GM19372 (cell line): ENCODE measurements at regions not wholly inside any gene's neighbourhood (a gene's known extent, or its start where the extent isn't known, plus 50 kb on each side); places are given as distances from the start of the nearest gene placed in this dataset.

Experiments used
- ATAC-seq: cut with Tn5 transposase; IDR thresholded peaks from one replicate; pipeline ENCODE4 v1.9.1; 2021; ENCODE audit warnings: mild to moderate bottlenecking, low read depth, moderate library complexity; ENCODE audit not compliant: unreplicated experiment

DNA sequence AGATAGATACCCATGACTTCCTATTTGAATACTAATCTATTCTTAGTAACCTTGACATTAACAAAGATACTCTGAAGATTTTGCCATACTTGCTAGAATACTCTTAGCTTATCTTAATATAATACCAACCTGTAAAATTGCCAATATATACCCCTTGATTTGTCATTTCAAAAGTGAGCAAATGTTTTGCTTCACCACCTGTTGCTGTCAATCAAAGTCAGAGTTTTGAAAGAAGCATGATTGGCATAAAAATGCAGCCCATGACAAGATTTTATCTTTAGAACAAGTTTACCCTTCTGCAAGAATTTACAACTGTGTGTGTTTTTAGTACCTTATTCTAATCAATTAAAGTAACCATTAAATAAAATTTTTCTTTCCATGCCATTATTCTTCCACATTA, 236.2 kb downstream of the TBX18 start:
- ATAC-seq = no peak

DNA sequence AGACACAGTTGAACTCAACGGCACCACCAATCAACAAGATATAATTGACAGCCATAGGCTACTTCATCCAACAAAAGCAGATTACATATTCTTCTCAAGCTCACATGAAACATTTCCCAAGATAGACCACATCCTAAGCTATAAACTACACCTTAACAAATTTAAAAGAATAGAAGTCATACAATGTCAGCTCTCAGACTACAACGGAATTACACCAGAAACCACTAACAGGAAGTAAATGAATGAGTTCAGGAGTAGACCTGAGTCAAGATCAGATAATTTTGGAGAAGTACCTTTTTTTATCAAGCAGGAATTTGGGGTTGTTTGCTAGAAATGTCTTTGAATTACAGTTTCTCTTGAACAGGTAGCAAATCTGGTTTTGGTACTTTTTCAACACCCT, 237.8 kb downstream of the TBX18 start:
- ATAC-seq = no peak

- no peak for ATAC-seq
Measured at GRCh38 chr6:84525907-84526306, 238.5 kb downstream of the TBX18 start.

GRCh38 chr6:84524636-84525035, 239.8 kb downstream of the TBX18 start:
- ATAC-seq = no peak

GRCh38 chr6:84522135-84522549, 242.3 kb downstream of the TBX18 start:
- no peak for ATAC-seq

- ATAC-seq = no peak
Measured at GRCh38 chr6:84521511-84521910, 242.9 kb downstream of the TBX18 start.

GRCh38 chr6:84517741-84518530, 246.5 kb downstream of the TBX18 start:
- no peak for ATAC-seq

- ATAC-seq = no peak
Measured at GRCh38 chr6:84516154-84516553, 248.2 kb downstream of the TBX18 start.

- no peak for ATAC-seq
Measured at GRCh38 chr6:84515067-84515466, 249.3 kb downstream of the TBX18 start.

- no peak for ATAC-seq
Measured at GRCh38 chr6:84514089-84514971, 250.1 kb downstream of the TBX18 start.

- no peak for ATAC-seq
Measured at GRCh38 chr6:84512391-84512790, 252.0 kb downstream of the TBX18 start.

GRCh38 chr6:84511929-84512328, 252.5 kb downstream of the TBX18 start:
- no peak for ATAC-seq

GRCh38 chr6:84508981-84509380, 255.4 kb downstream of the TBX18 start:
- no peak for ATAC-seq

DNA sequence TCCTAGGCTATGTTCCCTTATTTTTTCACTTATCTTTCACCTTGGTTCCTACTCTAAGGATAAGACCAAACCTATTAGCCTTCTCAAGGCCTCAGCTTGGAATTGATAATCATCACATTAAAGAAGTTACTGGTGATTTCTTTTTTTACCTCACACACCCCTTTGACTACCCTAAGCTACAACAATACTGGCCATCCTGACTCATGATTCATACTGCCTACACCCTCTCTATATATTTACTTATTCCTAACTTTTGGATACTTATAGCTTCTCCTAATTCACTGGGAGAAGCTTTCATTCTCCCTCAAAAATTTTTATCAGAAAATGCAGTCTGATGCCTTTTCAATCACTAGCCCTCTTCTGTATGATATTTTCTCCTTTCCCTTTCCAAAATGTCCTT, 256.1 kb downstream of the TBX18 start:
- no peak for ATAC-seq

DNA sequence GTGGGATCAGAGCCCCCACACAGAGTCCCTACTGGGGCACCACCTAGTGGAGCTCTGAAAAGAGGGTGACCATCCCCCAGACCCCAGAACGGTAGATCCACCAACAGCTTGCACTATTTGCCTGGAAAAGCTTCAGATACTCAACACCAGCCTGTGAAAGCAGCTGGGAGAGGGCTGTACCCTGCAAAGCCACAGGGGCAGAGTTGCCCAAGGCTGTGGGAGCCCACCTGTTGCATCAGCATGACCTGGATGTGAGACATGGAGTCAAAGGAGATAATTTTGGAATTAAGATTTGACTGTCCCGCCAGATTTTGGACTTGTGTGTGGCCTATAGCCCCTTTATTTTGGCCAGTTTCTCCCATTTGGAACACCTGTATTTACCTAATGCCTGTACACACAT, 260.4 kb downstream of the TBX18 start:
- ATAC-seq = no peak

DNA sequence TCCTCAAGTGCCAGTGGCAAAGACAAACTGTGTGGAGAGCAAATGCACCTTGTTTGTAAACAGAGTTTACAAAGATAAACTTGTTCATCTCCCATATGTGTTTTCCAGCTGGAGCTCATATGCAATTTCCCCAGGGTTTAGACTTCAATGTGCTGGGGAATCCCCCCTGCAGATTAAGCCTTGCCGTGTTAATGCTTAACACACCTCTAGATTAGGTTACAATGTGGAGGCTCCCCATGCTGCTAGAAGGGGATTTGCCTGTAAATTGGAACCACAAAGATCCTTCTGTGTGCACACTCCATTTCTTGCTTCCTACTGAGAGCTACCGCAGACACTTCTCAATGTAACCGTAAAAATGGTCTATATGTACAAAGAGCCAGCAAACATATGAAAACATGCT, 263.1 kb downstream of the TBX18 start:
- ATAC-seq = no peak

- ATAC-seq = no peak
Measured at GRCh38 chr6:84500726-84501125, 263.7 kb downstream of the TBX18 start.

DNA sequence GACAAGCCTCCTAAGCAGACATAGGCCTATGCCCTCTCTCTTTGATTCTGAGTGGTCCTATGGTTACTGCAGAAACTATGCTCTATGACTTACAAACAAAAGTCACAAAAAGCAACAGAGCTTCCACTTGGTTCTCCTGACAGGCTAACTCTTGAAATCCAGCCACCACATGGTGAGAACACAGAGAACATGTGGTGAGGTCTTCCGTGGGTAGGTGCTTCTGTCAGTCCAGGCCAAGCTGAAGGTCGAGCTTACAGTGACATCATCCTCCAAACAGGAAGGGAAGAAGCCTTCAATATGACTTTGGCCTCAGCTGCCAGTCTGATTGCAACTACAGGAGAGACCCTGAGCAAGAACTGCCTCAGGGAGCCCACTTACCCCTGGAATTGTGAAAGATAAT, 265.5 kb downstream of the TBX18 start:
- ATAC-seq = no peak

DNA sequence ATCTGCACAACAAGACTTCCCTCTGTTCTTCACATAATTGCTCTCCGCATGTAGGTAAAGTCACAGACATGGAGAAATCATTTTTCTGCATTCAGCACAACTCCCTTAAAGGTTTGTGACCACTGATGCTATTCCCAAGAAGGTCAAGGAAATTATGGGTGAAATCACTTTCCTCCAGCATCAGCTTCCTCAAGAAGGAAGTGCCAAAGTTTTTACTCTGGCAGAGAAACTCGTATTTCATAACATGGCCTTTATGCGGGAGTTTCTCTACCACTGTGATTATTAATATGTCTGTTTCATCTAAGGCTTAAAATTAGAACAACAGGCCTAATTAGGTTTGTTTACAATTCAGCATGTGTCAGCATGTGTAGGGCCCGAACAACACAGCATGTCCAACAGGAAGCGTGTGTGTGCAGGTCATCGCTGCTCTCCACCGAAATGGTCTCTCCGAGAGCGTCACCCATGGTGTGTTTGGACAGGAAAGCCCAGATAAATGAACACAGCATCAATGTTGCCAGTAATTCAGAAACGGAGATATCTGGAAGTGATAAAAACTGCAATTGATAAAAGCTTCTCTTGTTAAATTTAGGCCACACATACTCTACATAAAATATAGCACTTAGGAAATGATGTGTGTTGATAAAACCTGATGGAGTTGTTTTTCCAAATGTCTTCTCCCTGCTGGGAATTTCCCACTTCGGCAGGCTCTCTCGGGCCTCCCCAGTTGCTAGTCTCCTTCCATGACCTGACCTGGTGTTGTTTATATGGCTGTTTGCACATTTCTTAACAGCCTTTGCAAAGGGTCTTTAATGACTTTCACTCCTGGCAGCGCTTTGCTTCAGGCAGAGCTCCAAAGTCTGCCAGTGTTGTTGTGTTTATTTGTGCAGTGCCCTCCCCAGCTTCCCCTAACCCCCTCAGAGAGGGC, 265.1 kb upstream of the CEP162 start:
- no peak for ATAC-seq

DNA sequence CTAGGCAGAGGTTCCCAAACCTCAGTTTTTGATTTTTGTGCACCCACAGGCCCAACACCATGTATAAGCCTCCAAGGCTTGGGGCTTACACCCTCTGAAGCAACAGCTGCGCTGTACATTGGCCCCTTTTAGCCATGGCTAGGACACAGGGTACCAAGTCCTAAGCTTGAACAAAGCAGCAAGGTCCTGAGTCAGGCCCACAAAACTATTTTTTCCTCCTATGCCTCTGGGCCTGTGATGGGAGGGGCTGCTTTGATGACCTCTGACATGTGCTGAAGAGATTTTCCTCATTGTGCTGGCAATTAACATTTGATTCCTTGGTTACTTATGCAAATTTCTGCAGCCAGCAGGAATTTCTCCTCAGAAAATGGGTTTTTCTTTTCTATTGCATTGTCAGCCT, 262.2 kb upstream of the CEP162 start:
- no peak for ATAC-seq

DNA sequence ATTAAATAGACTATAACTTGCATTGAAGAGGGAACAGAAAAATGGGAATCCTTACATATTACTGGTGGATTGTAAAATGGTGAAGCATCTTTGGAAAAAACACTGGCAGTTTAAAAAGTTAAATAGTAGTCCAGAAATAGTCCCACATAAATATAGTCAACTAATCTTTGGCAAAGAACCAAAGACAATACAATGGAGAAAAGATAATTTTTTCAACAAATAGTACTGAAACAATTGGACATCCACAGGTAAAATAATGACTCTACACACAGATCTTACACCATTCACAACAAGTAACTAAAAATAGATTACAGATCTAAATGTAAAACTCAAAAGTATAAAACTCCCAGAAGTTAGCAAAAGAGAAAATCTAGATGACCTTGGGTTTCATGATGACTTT, 259.1 kb upstream of the CEP162 start:
- no peak for ATAC-seq
